ENCODE measurements at regions not wholly inside any gene's neighbourhood (a gene's known extent, or its start where the extent isn't known, plus 50 kb on each side); places are given as distances from the start of the nearest gene placed in this dataset.

DNA sequence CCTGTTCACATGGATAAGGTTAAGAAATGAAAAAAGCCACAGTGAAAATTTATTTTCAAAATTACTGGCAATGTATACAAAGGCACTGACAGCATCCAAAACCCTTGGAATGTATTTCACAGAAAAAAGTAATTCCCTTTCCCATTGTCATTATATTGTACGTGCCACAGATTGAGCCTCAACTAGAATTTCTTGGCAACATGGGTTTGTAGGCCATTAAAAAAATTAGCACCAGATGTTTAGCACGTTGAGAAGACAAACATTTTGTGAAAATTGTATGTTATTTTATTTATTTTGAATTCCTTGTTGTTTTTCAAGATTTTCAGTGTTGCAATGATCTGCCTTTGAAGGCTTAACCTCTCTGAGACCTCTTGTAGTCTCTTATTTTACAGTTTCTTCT is 76.3 kb upstream of the EPHB3 start:
- Histone ChIP-seq H3K9me3 (no peaks in the 10 kb centered on the region), H3K27me3 (peaks cover 0 to 4% of the 10 kb centered on the region in 2 donors), H3K36me3 (no peaks in the 10 kb centered on the region), H3K4me3 (no peak overlapping the region), H3K4me1 (no peaks in the 10 kb centered on the region), H3K27ac (no peak overlapping the region)
- ATAC-seq, result no peak
- intact Hi-C loops (cut with DNase I), result no loop called here
- TF ChIP-seq CTCF (IDR thresholded peaks at IDR 0.05) (no peak), POLR2A (IDR thresholded peaks at IDR 0.05) (no peak)
- no peak for DNase-seq
- 34% methylated on average over 2 of the region's 2 CpGs for WGBS (ENCODE audit: insufficient coverage, low coverage, low lambda C conversion rate, missing lambda C conversion rate)

GRCh38 chr3:184485906-184486305 is 75.7 kb upstream of the EPHB3 start:
- no peak overlapping the region for H3K27ac ChIP-seq
- intact Hi-C loops (cut with DNase I), result no loop called here
- H3K36me3 ChIP-seq, result no peaks in the 10 kb centered on the region
- no peaks in the 10 kb centered on the region for H3K9me3 ChIP-seq
- 73% methylated on average over 3 of the region's 3 CpGs for WGBS (ENCODE audit: insufficient coverage, low coverage, low lambda C conversion rate, missing lambda C conversion rate)
- ATAC-seq, result no peak
- peaks cover 0 to 2% (median 0%) of the 10 kb centered on the region in 4 donors for H3K4me1 ChIP-seq
- TF ChIP-seq CTCF (IDR thresholded peaks at IDR 0.05), result no peak
- no peak for DNase-seq
- peaks cover 0 to 4% of the 10 kb centered on the region in 2 donors for H3K27me3 ChIP-seq
- no peak overlapping the region for H3K4me3 ChIP-seq

DNA sequence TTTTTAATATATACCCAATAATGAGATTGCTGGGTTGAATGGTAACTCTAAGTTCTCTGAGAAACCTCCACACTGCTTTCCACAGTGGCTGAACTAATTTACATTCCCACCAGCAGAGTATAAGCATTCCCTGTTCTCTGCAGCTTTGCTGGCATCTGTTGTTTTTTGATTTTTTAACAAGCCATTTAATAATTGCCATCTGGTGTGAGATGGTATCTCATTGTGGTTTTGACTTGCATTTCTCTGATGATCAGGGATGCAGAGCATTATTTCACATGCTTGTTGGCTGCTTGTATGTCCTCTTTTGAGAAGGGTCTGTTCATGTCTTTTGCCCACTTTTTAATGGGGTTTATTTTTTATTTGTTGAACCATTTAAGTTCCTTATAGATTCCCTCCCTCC is 75.0 kb upstream of the EPHB3 start:
- no peak for ATAC-seq
- intact Hi-C loops (cut with DNase I), result no loop called here
- no peaks in the 10 kb centered on the region for H3K9me3 ChIP-seq

GRCh38 chr3:184488577-184488976 is 73.0 kb upstream of the EPHB3 start:
- intact Hi-C loops (cut with DNase I), result no loop called here
- Histone ChIP-seq H3K36me3 (no peaks in the 10 kb centered on the region), H3K4me1 (peaks cover 0 to 14% (median 0%) of the 10 kb centered on the region in 4 donors), H3K27ac (no peak overlapping the region), H3K4me3 (no peak overlapping the region), H3K27me3 (no peaks in the 10 kb centered on the region), H3K9me3 (no peaks in the 10 kb centered on the region)
- ATAC-seq (no peak), DNase-seq (no peak)
- no peak for TF ChIP-seq POLR2A (IDR thresholded peaks at IDR 0.05)
- TF ChIP-seq CTCF (IDR thresholded peaks at IDR 0.05), result no peak
- 70% methylated on average over 6 of the region's 6 CpGs for WGBS (ENCODE audit: insufficient coverage, low coverage, low lambda C conversion rate, missing lambda C conversion rate)

More for the DNA sequence above, 75.0 kb upstream of the EPHB3 start:
- DNase-seq, result no peak
- H3K4me1 ChIP-seq, result peaks cover 0 to 9% (median 0%) of the 10 kb centered on the region in 4 donors
- TF ChIP-seq POLR2A (IDR thresholded peaks at IDR 0.05) (no peak), CTCF (IDR thresholded peaks at IDR 0.05) (no peak)
- H3K36me3 ChIP-seq, result no peaks in the 10 kb centered on the region
- H3K4me3 ChIP-seq, result no peak overlapping the region
- no peak overlapping the region for H3K27ac ChIP-seq
- H3K27me3 ChIP-seq, result no peaks in the 10 kb centered on the region

GRCh38 chr3:184489268-184489841 is 72.2 kb upstream of the EPHB3 start:
- TF ChIP-seq CTCF (IDR thresholded peaks at IDR 0.05), result no peak
- TF ChIP-seq POLR2A (IDR thresholded peaks at IDR 0.05), result no peak
- 42% methylated on average over 3 of the region's 3 CpGs for WGBS (ENCODE audit: insufficient coverage, low coverage, low lambda C conversion rate, missing lambda C conversion rate)

More at GRCh38 chr3:184489268-184489841, 72.2 kb upstream of the EPHB3 start:
- no peaks in the 10 kb centered on the region for H3K9me3 ChIP-seq
- H3K36me3 ChIP-seq, result no peaks in the 10 kb centered on the region
- intact Hi-C loops (cut with DNase I), result no loop called here
- no peaks in the 10 kb centered on the region for H3K27me3 ChIP-seq
- H3K27ac ChIP-seq, result no peak overlapping the region
- no peak for DNase-seq
- peaks cover 0 to 14% (median 0%) of the 10 kb centered on the region in 4 donors for H3K4me1 ChIP-seq
- ATAC-seq, result no peak
- no peak overlapping the region for H3K4me3 ChIP-seq
